ENCODE measurements at regions not wholly inside any gene's neighbourhood (a gene's known extent, or its start where the extent isn't known, plus 50 kb on each side); places are given as distances from the start of the nearest gene placed in this dataset.

- DNase-seq, result no peak
Measured at GRCh38 chr6:111959766-111960165, 86.5 kb upstream of the FYN start.

- no peak for DNase-seq
Measured at GRCh38 chr6:111967131-111967530, 86.8 kb upstream of the CCN6 start.

- no peak for DNase-seq
Measured at GRCh38 chr6:111970426-111970825, 83.5 kb upstream of the CCN6 start.

- no peak for DNase-seq
Measured at GRCh38 chr6:111971181-111971841, 82.6 kb upstream of the CCN6 start.

GRCh38 chr6:111971866-111972532 lies 81.9 kb upstream of the CCN6 start:
- no peak for DNase-seq

GRCh38 chr6:111972745-111973117 lies 81.2 kb upstream of the CCN6 start:
- no peak for DNase-seq

- peak; percentile 64 for DNase-seq
Measured at GRCh38 chr6:111973118-111973761, 80.7 kb upstream of the CCN6 start.

GRCh38 chr6:111973927-111974639 lies 79.8 kb upstream of the CCN6 start:
- DNase-seq, result no peak

GRCh38 chr6:111975466-111975865 lies 78.4 kb upstream of the CCN6 start:
- DNase-seq, result no peak

GRCh38 chr6:111976139-111976538 lies 77.8 kb upstream of the CCN6 start:
- no peak for DNase-seq

GRCh38 chr6:111978532-111979149 lies 75.3 kb upstream of the CCN6 start:
- no peak for DNase-seq

- no peak for DNase-seq
Measured at GRCh38 chr6:111979633-111980032, 74.3 kb upstream of the CCN6 start.

- no peak for DNase-seq
Measured at GRCh38 chr6:111980143-111980542, 73.8 kb upstream of the CCN6 start.

GRCh38 chr6:111980971-111981840 lies 72.7 kb upstream of the CCN6 start:
- DNase-seq, result no peak

- no peak for DNase-seq
Measured at GRCh38 chr6:111982681-111983080, 71.2 kb upstream of the CCN6 start.

- no peak for DNase-seq
Measured at GRCh38 chr6:111983193-111983592, 70.7 kb upstream of the CCN6 start.

GRCh38 chr6:111984081-111984480 lies 69.8 kb upstream of the CCN6 start:
- no peak for DNase-seq

- no peak for DNase-seq
Measured at GRCh38 chr6:111984516-111985201, 69.2 kb upstream of the CCN6 start.

GRCh38 chr6:111985202-111985731 lies 68.6 kb upstream of the CCN6 start:
- no peak for DNase-seq

GRCh38 chr6:111986651-111987050 lies 67.3 kb upstream of the CCN6 start:
- no peak for DNase-seq

GRCh38 chr6:111987295-111987694 lies 66.6 kb upstream of the CCN6 start:
- no peak for DNase-seq

Data from activated CD4-positive, alpha-beta T cell treated with anti-CD3 and anti-CD28 coated beads, Interleukin-2, amount 50 U/mL, for 1 hour (primary cell).